ENCODE measurements at regions not wholly inside any gene's neighbourhood (a gene's known extent, or its start where the extent isn't known, plus 50 kb on each side); places are given as distances from the start of the nearest gene placed in this dataset.

DNA sequence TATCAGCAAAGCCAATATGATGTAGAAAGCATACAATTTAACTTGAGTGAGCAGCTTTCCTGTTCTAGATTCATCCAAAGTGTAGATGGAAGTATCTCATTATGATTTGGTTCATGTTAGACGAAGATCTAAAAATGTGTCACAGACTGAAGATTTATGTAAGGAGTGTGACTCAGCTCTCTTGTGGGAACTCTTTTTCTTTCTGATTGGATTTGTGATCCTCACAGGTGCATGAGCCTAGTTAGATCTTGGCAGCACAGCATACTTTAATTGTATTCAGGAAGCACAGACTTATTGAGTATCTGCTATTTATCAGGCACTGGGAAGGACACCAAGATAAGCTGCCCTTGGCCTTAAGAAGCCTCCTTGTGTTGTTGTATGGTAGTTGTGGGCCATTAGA lies 147.1 kb downstream of the C11orf91 start:
- Histone ChIP-seq H2BK12ac (ENCODE audit: insufficient read length, low read depth, low read length) (no peak overlapping the region), H4K5ac (ENCODE audit: insufficient read length, low read depth, low read length) (no peak overlapping the region), H3K27me3 (ENCODE audit: insufficient read depth, low read length) (no peaks in the 10 kb centered on the region), H2BK120ac (ENCODE audit: low read depth, low read length, poor library complexity, severe bottlenecking) (no peak overlapping the region), H3T11ph (ENCODE audit: low read length) (peak overlapping the region; percentile 17), H2BK20ac (ENCODE audit: low read depth, low read length, poor library complexity, severe bottlenecking) (no peak overlapping the region), H3K56ac (ENCODE audit: insufficient read length, low read depth, low read length) (no peak overlapping the region), H4K20me1 (ENCODE audit: control insufficient read depth, insufficient read depth, insufficient read length) (no peaks in the 10 kb centered on the region), H4K8ac (replicated peaks; ENCODE audit: insufficient read length, low read depth, low read length) (no peak overlapping the region), H4K91ac (ENCODE audit: insufficient read length, low read depth, low read length) (no peak overlapping the region), H3K4ac (ENCODE audit: low read depth, low read length) (no peak overlapping the region), H2BK15ac (ENCODE audit: low read depth, low read length) (no peak overlapping the region), H3K23me2 (ENCODE audit: insufficient read length, low read depth, low read length, poor library complexity, severe bottlenecking) (no peaks in the 10 kb centered on the region), H3K79me1 (ENCODE audit: insufficient read depth, low read depth, low read length, poor library complexity, severe bottlenecking) (no peaks in the 10 kb centered on the region), H3K79me2 (ENCODE audit: insufficient read depth, low read length) (no peaks in the 10 kb centered on the region), H3K27ac (ENCODE audit: insufficient read length, low read depth, low read length) (no peak overlapping the region), H3K23ac (ENCODE audit: insufficient read length, low read depth, low read length) (no peak overlapping the region), H3K14ac (ENCODE audit: insufficient read depth, low read length) (no peak overlapping the region), H2AK5ac (ENCODE audit: insufficient read length, low read length) (no peak overlapping the region), H3K9ac (ENCODE audit: extremely low read depth, insufficient read length, low read length) (no peak overlapping the region), H3K9me3 (ENCODE audit: control insufficient read depth, low read depth, low read length) (no peaks in the 10 kb centered on the region), H3K4me1 (ENCODE audit: insufficient read depth, low read length) (no peaks in the 10 kb centered on the region; the same call in 1 of the 2 replicates), H3K18ac (ENCODE audit: insufficient read length, low read depth, low read length) (no peak overlapping the region), H3K4me2 (ENCODE audit: insufficient read depth, insufficient read length, low read length) (no peak overlapping the region), H2AFZ (ENCODE audit: low read length) (no peak overlapping the region), H2BK5ac (ENCODE audit: insufficient read length, low read length) (no peak overlapping the region)
- WGBS (ENCODE audit: extremely low coverage, insufficient read length, low lambda C conversion rate), result no CpG with 5 or more reads among the region's 1 CpG
- Mint-ChIP-seq H3K4me3 (no peak overlapping the region), H3K27ac (no peak overlapping the region), H3K4me1 (peaks cover 9 to 13% of the 10 kb centered on the region in 2 experiments), H3K9me3 (no peaks in the 10 kb centered on the region), H3K36me3 (ENCODE audit: insufficient read depth in 1 of 3, low read depth in 3 of 3) (no peaks in the 10 kb centered on the region), H3K27me3 (ENCODE audit: low read depth) (no peaks in the 10 kb centered on the region)
- DNase-seq, result no peak
- TF ChIP-seq, protein P1, sequence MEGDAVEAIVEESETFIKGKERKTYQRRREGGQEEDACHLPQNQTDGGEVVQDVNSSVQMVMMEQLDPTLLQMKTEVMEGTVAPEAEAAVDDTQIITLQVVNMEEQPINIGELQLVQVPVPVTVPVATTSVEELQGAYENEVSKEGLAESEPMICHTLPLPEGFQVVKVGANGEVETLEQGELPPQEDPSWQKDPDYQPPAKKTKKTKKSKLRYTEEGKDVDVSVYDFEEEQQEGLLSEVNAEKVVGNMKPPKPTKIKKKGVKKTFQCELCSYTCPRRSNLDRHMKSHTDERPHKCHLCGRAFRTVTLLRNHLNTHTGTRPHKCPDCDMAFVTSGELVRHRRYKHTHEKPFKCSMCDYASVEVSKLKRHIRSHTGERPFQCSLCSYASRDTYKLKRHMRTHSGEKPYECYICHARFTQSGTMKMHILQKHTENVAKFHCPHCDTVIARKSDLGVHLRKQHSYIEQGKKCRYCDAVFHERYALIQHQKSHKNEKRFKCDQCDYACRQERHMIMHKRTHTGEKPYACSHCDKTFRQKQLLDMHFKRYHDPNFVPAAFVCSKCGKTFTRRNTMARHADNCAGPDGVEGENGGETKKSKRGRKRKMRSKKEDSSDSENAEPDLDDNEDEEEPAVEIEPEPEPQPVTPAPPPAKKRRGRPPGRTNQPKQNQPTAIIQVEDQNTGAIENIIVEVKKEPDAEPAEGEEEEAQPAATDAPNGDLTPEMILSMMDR (conservative IDR thresholded peaks at IDR 0.05), result no peak
